OCI-LY3 (cell line): ENCODE measurements at regions not wholly inside any gene's neighbourhood (a gene's known extent, or its start where the extent isn't known, plus 50 kb on each side); places are given as distances from the start of the nearest gene placed in this dataset.

ENCODE experiments used
- CTCF ChIP-seq: fragments of 200-600, 300-600 bp; sonication (generic); IDR thresholded peaks from 2 replicates; pipeline ENCODE4 v1.5.1; 2014; ENCODE audit warnings: antibody characterized with exemption, low read length, low read depth
- EZH2phosphoT487 ChIP-seq: fragments of 200-600 bp; shearing (Covaris generic); IDR thresholded peaks from 2 replicates; pipeline ENCODE4 v1.6.1; 2018; ENCODE audit warnings: antibody characterized with exemption, mixed run types, low read depth

- TF ChIP-seq CTCF (no peak), EZH2phosphoT487 (no peak)
Observed at GRCh38 chr13:79851318-79851717, 370.4 kb downstream of the NDFIP2 start.
